ENCODE measurements at regions not wholly inside any gene's neighbourhood (a gene's known extent, or its start where the extent isn't known, plus 50 kb on each side); places are given as distances from the start of the nearest gene placed in this dataset.
"Not testable (repeated sequence)": the region's sequence is repeated elsewhere in the genome, so short reads cannot be mapped to it uniquely, and the experiment has no call there.

DNA sequence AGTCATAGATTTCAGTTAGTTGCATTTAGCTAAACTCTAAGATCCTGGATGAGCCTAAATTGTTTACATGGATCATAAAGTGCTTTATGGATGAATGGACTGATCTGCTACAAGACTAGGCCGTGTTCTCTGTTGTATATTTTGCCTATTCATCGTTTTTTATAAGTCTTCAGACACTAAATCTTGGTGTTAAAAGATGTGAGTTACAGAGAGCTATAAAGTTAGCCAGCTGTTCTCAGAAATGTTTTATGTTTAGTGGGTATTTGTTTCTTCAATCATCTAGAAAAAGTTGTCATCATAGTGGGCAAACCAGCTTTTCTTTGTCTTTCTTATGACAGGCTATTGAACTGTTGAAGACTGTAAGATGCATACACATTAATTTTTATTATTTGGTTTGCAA lies 585.8 kb upstream of the SEMA6A start:
- DNase-seq (ENCODE audit: low read depth in 2 of 2) = no peak

- DNase-seq (ENCODE audit: low read depth in 2 of 2) = no peak
These were observed 574.7 kb upstream of the SEMA6A start for GRCh38 chr5:117149312-117149711.

- no peak for DNase-seq (ENCODE audit: low read depth in 2 of 2)
These were observed 569.5 kb upstream of the SEMA6A start for GRCh38 chr5:117144086-117144485.

GRCh38 chr5:117143406-117143805 lies 568.8 kb upstream of the SEMA6A start:
- DNase-seq (ENCODE audit: low read depth in 2 of 2) = no peak

- DNase-seq (ENCODE audit: low read depth in 2 of 2) = no peak
These were observed 563.9 kb upstream of the SEMA6A start for GRCh38 chr5:117138523-117138922.

DNA sequence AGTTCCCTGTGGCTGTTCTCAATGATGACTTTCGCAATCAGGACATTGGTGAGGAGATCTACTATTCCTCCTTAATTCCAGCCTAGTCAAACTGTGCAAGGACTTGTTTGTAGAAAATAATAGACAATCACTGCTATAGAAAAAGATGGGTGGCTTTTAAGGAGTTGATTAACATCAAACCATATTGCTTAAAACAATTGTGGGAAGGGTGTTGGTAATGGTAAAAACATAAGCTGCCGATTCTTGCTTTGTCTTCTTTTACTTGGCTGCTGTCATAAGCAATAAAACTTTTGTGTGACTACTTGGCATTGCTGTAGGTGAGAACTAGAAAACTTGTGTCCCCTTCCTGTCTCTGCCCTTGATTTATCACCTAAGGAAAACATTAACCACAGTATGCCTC lies 561.2 kb upstream of the SEMA6A start:
- DNase-seq (ENCODE audit: low read depth in 2 of 2) = no peak

- no peak for DNase-seq (ENCODE audit: low read depth in 2 of 2)
These were observed 558.6 kb upstream of the SEMA6A start for GRCh38 chr5:117133198-117133597.

DNA sequence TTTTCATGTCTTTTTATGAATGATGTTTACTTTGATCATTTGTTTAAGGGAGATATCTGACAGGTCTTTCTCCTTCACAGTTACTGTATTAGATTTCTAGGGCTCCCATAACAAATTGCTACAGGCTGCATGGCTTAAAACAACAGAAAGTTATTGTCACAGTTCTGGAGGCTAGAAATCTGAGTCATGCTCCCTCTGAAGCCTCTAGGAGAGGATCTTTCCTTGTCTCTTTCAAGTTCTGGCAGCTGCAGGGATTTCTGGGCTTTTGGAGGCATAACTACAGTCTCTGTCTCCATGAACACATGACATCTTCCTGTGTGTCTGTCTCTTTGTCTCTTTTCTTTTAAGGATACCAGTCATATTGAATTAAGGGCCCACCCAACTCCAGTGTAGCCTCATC lies 557.3 kb upstream of the SEMA6A start:
- DNase-seq (ENCODE audit: low read depth in 2 of 2) = no peak

- no peak for DNase-seq (ENCODE audit: low read depth in 2 of 2)
These were observed 556.5 kb upstream of the SEMA6A start for GRCh38 chr5:117131048-117131679.

DNA sequence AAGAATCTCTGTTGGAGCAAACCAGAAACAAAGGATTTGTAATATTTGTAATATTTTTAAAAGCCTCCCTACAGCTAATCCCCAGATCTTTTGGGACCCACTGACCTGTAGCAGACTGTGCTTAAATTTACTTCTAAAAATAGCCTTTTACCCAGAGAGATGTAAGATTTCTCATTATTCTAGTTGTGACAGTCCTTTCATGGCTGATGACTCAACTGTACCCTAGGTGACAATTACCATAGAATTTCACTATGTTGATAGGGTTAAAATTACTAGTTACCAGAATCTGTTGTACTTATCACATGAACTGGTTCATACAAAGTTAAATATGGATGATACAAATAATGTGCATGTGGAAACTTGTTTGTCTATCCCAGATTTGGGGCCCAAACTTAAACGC lies 543.9 kb upstream of the SEMA6A start:
- DNase-seq (ENCODE audit: low read depth in 2 of 2) = no peak

- not testable (repeated sequence) for DNase-seq (ENCODE audit: low read depth in 2 of 2)
These were observed 542.7 kb upstream of the SEMA6A start for GRCh38 chr5:117117314-117117713.

GRCh38 chr5:117110548-117110947 lies 535.9 kb upstream of the SEMA6A start:
- no peak for DNase-seq (ENCODE audit: low read depth in 2 of 2)

- DNase-seq (ENCODE audit: low read depth in 2 of 2) = no peak
These were observed 533.2 kb upstream of the SEMA6A start for GRCh38 chr5:117107859-117108258.

GRCh38 chr5:117103703-117104102 lies 529.1 kb upstream of the SEMA6A start:
- no peak for DNase-seq (ENCODE audit: low read depth in 2 of 2)

DNA sequence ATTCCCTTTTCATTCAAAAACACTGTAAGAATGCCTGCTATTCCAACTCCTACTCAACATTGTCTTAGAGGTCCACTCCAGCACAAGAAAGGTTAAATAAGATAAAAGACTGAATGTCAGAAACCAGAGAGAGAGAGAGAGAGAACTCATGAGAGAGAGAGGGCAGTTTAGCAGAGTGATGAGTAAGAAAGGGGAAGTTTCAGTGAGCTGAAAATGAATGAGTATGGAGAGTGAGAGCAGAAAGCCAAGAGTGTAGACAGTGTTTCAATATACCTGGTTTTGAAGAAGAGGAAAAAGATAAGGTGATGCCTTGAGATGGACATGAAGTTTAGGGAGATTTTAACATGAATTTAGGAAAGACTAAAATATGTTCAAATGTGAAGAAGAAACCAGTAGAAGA lies 528.0 kb upstream of the SEMA6A start:
- DNase-seq (ENCODE audit: low read depth in 2 of 2) = no peak

GRCh38 chr5:117100176-117100575 lies 525.6 kb upstream of the SEMA6A start:
- no peak for DNase-seq (ENCODE audit: low read depth in 2 of 2)

- DNase-seq (ENCODE audit: low read depth in 2 of 2) = no peak
These were observed 523.5 kb upstream of the SEMA6A start for GRCh38 chr5:117098094-117098493.

GRCh38 chr5:117095346-117096332 lies 521.0 kb upstream of the SEMA6A start:
- DNase-seq (ENCODE audit: low read depth in 2 of 2) = no peak

DNA sequence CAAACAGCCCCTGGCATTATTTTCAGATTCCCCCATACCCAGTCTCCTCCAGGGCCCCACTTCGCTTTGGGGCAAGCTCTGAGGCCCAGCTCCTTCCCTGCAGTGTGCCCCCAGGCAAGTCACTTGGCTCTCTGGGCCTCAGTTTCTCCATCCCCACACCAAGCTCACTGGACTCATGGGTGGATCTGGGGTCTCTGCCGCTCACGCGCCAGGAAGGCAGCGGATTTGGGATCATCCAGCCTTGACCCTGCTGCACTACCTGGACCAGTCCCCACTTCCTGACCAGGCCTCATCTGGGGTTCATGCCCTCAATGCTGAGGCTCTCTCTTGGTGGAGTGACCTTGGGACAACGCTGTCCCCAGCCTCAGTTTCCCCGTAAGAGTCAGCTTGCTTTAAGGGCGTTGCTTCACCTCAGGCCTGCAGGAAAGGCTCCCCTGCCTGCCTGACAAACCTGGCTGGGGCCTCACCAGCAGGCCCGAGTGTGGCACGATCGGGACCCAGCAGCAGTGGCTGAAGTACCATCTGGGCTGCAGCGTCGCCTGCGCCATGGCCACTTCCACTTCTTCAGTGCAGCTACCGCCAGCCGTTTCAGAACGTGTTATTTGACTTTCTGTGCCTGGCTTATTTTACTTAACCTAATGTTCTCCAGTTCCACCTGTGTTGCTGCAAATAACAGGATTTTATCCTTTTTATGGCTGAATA lies 519.6 kb upstream of the SEMA6A start:
- DNase-seq (ENCODE audit: low read depth in 2 of 2) = no peak

GRCh38 chr5:117093653-117094052 lies 519.0 kb upstream of the SEMA6A start:
- DNase-seq (ENCODE audit: low read depth in 2 of 2) = no peak

- no peak for DNase-seq (ENCODE audit: low read depth in 2 of 2)
These were observed 514.4 kb upstream of the SEMA6A start for GRCh38 chr5:117089001-117089400.

- DNase-seq (ENCODE audit: low read depth in 2 of 2) = no peak
These were observed 513.6 kb upstream of the SEMA6A start for GRCh38 chr5:117088176-117088575.

DNA sequence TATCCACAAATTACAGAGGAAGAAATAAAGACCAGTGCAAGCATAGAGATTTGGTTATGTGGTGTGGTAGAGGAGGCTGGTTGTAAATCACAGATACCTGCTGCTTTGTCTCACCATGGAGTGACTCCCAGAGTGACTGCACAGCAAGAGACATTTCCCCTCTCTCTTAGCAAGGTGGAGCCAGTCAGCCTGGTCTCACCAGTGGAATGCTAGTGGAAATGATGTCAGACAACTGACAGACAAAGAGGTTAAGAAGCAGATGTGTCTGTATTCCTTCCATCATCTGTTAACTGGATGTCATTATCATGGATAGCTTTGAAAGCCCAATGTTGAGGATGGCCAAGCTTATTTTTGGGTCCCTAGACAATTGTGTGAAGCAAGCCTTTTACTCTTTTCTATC lies 509.4 kb upstream of the SEMA6A start:
- DNase-seq (ENCODE audit: low read depth in 2 of 2) = no peak

All from stimulated activated CD4-positive, alpha-beta T cell treated with anti-CD3 and anti-CD28 coated beads, Interleukin-1b, Interleukin-23, amount 100 ng/mL, for 1 hour (primary cell).